NCI-H146 treated with DMSO at 0.1 percent for 48 hours (cell line): ENCODE measurements at regions not wholly inside any gene's neighbourhood (a gene's known extent, or its start where the extent isn't known, plus 50 kb on each side); places are given as distances from the start of the nearest gene placed in this dataset.

Experiments used
- DNase-seq: peaks from one replicate; lab custom pipeline; 2025; ENCODE audit not compliant: unreplicated experiment; lab: John Stamatoyannopoulos, UW

GRCh38 chr1:181863736-181864135, 197.8 kb downstream of the ZNF648 start:
- DNase-seq: no peak

- no peak for DNase-seq
Observed at GRCh38 chr1:181863006-181863405, 198.5 kb downstream of the ZNF648 start.

GRCh38 chr1:181858135-181858534, 203.4 kb downstream of the ZNF648 start:
- no peak for DNase-seq
